ENCODE measurements at regions not wholly inside any gene's neighbourhood (a gene's known extent, or its start where the extent isn't known, plus 50 kb on each side); places are given as distances from the start of the nearest gene placed in this dataset.

GRCh38 chr10:121053151-121053550 is 202.0 kb downstream of the WDR11 start:
- H3K36me3 ChIP-seq (ENCODE audit: control insufficient read depth, insufficient read depth, low read length), result no peaks in the 10 kb centered on the region
- Mint-ChIP-seq H3K9me3 (no peaks in the 10 kb centered on the region), H3K4me1 (no peaks in the 10 kb centered on the region), H3K4me3 (no peak overlapping the region), H3K36me3 (ENCODE audit: low read depth) (no peaks in the 10 kb centered on the region), H3K27ac (no peak overlapping the region), H3K27me3 (ENCODE audit: insufficient read depth) (peaks cover 5% of the 10 kb centered on the region)
- no peak overlapping the region for H3K4me3 ChIP-seq (ENCODE audit: low read length)
- no peaks in the 10 kb centered on the region for H3K9me3 ChIP-seq (ENCODE audit: control insufficient read depth, low read length)
- no peaks in the 10 kb centered on the region for H3K27me3 ChIP-seq (ENCODE audit: control insufficient read depth, insufficient read depth, low read length, poor library complexity, severe bottlenecking)
- no peak for DNase-seq
- H3K9ac ChIP-seq (ENCODE audit: extremely low read depth, low read length, poor library complexity, severe bottlenecking), result no peak overlapping the region
- no peaks in the 10 kb centered on the region for H3K4me1 ChIP-seq (ENCODE audit: control insufficient read depth, insufficient read depth, low read length)
- H3K27ac ChIP-seq (ENCODE audit: low read depth, low read length), result no peak overlapping the region
- TF ChIP-seq CTCF (conservative IDR thresholded peaks at IDR 0.05), result no peak
- WGBS, 2 experiments (ENCODE audit: insufficient coverage in 1 of 2, insufficient read length in 1 of 2), result 96 to 100% methylated on average over 3 of the region's 3 CpGs

- H3K27me3 Mint-ChIP-seq (ENCODE audit: insufficient read depth), result peaks cover 5% of the 10 kb centered on the region
- no peak overlapping the region for H3K9ac ChIP-seq (ENCODE audit: extremely low read depth, low read length, poor library complexity, severe bottlenecking)
- no peak for TF ChIP-seq CTCF (conservative IDR thresholded peaks at IDR 0.05)
Measured at GRCh38 chr10:121054874-121055273, 203.7 kb downstream of the WDR11 start.

GRCh38 chr10:121057269-121057668 is 206.1 kb downstream of the WDR11 start:
- H3K4me1 ChIP-seq (ENCODE audit: control insufficient read depth, insufficient read depth, low read length), result no peaks in the 10 kb centered on the region
- 89 to 92% methylated on average over 3 to 4 of the region's 4 CpGs for WGBS, 2 experiments (ENCODE audit: insufficient coverage in 1 of 2, insufficient read length in 1 of 2)
- H3K9me3 ChIP-seq (ENCODE audit: control insufficient read depth, low read length), result no peaks in the 10 kb centered on the region
- Mint-ChIP-seq H3K27me3 (ENCODE audit: insufficient read depth) (no peaks in the 10 kb centered on the region), H3K4me3 (no peak overlapping the region), H3K27ac (no peak overlapping the region), H3K9me3 (no peaks in the 10 kb centered on the region), H3K36me3 (ENCODE audit: low read depth) (no peaks in the 10 kb centered on the region), H3K4me1 (no peaks in the 10 kb centered on the region)
- no peaks in the 10 kb centered on the region for H3K36me3 ChIP-seq (ENCODE audit: control insufficient read depth, insufficient read depth, low read length)
- no peak overlapping the region for H3K27ac ChIP-seq (ENCODE audit: low read depth, low read length)
- H3K4me3 ChIP-seq (ENCODE audit: low read length), result no peak overlapping the region
- no peak overlapping the region for H3K9ac ChIP-seq (ENCODE audit: extremely low read depth, low read length, poor library complexity, severe bottlenecking)
- no peak for TF ChIP-seq CTCF (conservative IDR thresholded peaks at IDR 0.05)
- H3K27me3 ChIP-seq (ENCODE audit: control insufficient read depth, insufficient read depth, low read length, poor library complexity, severe bottlenecking), result no peaks in the 10 kb centered on the region
- DNase-seq, result no peak

More at GRCh38 chr10:121054874-121055273, 203.7 kb downstream of the WDR11 start:
- no peaks in the 10 kb centered on the region for H3K4me1 Mint-ChIP-seq
- H3K27ac ChIP-seq (ENCODE audit: low read depth, low read length), result no peak overlapping the region
- no peak for DNase-seq
- H3K4me1 ChIP-seq (ENCODE audit: control insufficient read depth, insufficient read depth, low read length), result no peaks in the 10 kb centered on the region
- WGBS, 2 experiments (ENCODE audit: insufficient coverage in 1 of 2, insufficient read length in 1 of 2), result 90 to 100% methylated on average over 1 to 4 of the region's 5 CpGs
- no peak overlapping the region for H3K4me3 Mint-ChIP-seq
- H3K27me3 ChIP-seq (ENCODE audit: control insufficient read depth, insufficient read depth, low read length, poor library complexity, severe bottlenecking), result no peaks in the 10 kb centered on the region
- H3K36me3 Mint-ChIP-seq (ENCODE audit: low read depth), result no peaks in the 10 kb centered on the region
- H3K4me3 ChIP-seq (ENCODE audit: low read length), result no peak overlapping the region
- no peaks in the 10 kb centered on the region for H3K9me3 Mint-ChIP-seq
- no peak overlapping the region for H3K27ac Mint-ChIP-seq
- no peaks in the 10 kb centered on the region for H3K9me3 ChIP-seq (ENCODE audit: control insufficient read depth, low read length)
- no peaks in the 10 kb centered on the region for H3K36me3 ChIP-seq (ENCODE audit: control insufficient read depth, insufficient read depth, low read length)
